Fibroblast of villous mesenchyme (primary cell): ENCODE measurements at regions not wholly inside any gene's neighbourhood (a gene's known extent, or its start where the extent isn't known, plus 50 kb on each side); places are given as distances from the start of the nearest gene placed in this dataset.
A peak's percentile ranks its signal among the peaks of the same experiment; 100 is the strongest.
"Not testable (repeated sequence)": the region's sequence is repeated elsewhere in the genome, so short reads cannot be mapped to it uniquely, and the experiment has no call there.

Experiments used
- DNase-seq: peaks from one replicate; pipeline ENCODE4 v3.0.0-alpha.2; 2010; ENCODE audit warnings: low read depth
- H3K4me3 ChIP-seq: 2 replicates; pipeline ENCODE4 v1.5.1; 2011; ENCODE audit warnings: low read depth, mild to moderate bottlenecking, low read length
- TF ChIP-seq, protein P1 (sequence below): IDR thresholded peaks from 2 replicates; pipeline ENCODE4 v1.5.1; 2012; ENCODE audit warnings: low read depth, mild to moderate bottlenecking, low read length; ENCODE audit not compliant: insufficient read depth

DNA sequence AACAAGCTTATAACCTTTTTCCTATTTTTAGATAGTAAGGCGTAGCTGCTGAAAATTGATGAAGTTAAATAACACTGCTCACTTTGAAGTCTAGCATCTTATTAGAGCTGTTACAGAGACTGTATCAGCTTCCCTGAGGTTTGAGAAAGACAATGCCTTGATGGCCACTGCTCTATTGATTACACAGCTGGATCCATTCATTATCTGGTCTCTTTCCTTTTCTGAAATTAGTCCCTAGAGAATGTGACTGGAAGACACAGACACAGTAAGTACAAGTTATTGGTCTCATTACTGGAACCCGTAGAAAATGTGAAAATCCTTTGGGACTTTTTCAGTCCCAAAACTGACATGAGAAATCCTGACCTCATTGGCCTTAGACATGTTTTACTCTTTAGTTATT lies 188.3 kb downstream of the NAF1 start:
- TF ChIP-seq, protein P1, sequence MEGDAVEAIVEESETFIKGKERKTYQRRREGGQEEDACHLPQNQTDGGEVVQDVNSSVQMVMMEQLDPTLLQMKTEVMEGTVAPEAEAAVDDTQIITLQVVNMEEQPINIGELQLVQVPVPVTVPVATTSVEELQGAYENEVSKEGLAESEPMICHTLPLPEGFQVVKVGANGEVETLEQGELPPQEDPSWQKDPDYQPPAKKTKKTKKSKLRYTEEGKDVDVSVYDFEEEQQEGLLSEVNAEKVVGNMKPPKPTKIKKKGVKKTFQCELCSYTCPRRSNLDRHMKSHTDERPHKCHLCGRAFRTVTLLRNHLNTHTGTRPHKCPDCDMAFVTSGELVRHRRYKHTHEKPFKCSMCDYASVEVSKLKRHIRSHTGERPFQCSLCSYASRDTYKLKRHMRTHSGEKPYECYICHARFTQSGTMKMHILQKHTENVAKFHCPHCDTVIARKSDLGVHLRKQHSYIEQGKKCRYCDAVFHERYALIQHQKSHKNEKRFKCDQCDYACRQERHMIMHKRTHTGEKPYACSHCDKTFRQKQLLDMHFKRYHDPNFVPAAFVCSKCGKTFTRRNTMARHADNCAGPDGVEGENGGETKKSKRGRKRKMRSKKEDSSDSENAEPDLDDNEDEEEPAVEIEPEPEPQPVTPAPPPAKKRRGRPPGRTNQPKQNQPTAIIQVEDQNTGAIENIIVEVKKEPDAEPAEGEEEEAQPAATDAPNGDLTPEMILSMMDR = no peak

DNA sequence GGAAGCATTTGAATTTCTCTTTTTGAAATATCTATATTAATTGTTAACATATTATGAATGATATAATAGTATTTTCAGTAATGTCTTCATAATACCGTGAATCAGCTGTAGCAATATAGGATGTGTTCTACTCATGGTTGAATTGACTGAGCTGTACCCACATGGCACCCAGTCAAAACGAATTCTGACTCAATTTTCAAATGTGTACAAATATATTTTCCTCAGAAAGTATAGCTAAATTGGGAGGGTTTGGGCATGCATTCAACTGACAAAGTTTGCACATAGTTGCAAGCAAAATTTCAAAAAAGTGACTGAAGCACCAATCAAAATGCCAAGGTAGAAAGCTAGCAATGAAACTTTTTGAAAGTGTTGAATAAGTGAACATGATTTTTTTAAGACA lies 188.9 kb downstream of the NAF1 start:
- TF ChIP-seq, protein P1 = no peak
- no peak for DNase-seq
- no peak overlapping the region for H3K4me3 ChIP-seq

More for the DNA sequence above, 188.3 kb downstream of the NAF1 start:
- no peak for DNase-seq
- no peak overlapping the region for H3K4me3 ChIP-seq

DNA sequence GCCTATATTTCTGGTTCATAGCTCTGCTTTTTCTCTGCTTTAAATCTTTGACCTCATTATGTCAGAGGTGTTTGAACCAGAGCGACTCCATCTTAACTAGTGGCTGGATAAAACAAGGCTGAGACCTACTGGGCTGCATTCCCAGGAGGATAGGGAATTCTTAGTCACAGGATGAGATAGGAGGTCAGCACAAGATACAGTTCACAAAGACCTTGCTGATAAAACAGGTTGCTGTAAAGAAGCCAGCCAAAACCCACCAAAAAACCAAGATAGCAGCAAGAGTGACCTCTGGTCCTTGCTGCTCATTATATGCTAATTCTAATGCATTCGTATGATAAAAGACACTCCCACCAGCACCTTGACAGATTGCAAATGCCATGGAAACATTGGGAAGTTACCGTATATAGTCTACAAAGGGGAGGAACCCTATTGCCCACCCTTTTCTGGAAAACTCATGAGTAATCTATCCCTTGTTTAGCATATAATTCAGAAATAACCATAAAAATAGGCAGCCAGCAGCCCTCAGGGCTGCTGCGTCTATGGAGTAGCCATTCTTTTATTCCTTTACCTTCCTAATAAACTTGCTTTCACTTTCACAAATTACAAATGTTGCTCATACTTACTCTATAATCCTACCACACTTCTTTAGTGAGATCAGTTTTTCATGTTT lies 193.9 kb downstream of the NAF1 start:
- DNase-seq = no peak
- H3K4me3 ChIP-seq = no peak overlapping the region
- TF ChIP-seq, protein P1 = no peak

DNA sequence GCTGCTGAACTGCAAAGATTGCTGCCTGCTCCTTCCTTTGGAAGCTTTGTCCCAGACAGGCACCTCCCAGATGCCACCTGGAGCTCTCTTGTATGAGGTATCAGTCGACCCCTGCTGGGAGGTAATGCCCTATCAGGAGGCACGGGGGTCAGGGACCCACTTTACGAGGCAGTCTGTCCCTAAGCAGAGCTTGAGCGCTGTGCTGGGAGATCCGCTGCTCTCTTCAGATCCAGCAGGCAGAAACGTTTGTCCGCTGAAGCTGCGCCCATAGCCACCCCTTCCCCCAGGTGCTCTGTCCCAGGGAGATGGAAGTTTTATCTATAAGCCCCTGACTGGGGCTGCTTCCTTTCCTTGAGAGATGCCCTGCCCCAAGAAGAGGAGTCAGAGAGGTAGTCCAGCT lies 197.5 kb downstream of the NAF1 start:
- TF ChIP-seq, protein P1 = no peak
- H3K4me3 ChIP-seq = no peak overlapping the region

DNA sequence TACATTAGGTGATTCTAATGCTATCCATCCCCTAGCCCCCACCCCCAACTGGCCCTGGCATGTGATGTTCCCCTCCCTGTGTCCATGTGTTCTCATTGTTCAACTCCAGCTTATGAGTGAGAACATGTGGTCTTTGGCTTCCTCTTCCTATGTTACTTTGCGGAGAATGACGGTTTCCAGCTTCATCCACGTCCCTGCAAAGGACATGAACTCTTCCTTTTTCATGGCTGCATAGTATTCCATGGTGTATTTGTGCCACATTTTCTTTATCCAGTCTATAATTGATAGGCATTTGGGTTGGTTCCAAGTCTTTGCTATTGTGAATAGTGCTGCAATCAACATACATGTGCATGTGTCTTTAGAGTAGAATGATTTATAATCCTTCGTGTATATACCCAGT lies 200.7 kb downstream of the NAF1 start:
- not testable (repeated sequence) for DNase-seq, H3K4me3 ChIP-seq

More for the DNA sequence above, 197.5 kb downstream of the NAF1 start:
- no peak for DNase-seq

DNA sequence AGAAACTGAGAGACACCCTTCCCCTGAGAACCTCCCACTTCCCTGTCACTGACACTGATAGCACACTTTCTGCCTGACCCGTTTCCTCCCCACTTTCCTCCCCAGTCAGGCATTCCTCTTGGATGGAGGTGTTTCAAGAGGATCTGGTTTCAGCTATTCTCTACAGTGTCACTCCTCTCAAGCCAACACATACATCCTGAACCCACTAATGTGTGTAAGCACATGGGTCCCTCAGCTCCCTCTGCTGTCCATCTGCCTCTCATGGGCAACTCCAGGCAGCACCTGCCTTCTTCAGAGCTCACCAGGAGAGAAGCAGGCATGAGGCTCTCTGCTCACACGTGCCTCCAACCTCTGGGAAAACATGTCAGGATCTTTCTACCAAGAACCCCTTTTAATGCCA lies 207.6 kb downstream of the NAF1 start:
- H3K4me3 ChIP-seq = no peak overlapping the region
- peak; percentile 6 for DNase-seq

DNA sequence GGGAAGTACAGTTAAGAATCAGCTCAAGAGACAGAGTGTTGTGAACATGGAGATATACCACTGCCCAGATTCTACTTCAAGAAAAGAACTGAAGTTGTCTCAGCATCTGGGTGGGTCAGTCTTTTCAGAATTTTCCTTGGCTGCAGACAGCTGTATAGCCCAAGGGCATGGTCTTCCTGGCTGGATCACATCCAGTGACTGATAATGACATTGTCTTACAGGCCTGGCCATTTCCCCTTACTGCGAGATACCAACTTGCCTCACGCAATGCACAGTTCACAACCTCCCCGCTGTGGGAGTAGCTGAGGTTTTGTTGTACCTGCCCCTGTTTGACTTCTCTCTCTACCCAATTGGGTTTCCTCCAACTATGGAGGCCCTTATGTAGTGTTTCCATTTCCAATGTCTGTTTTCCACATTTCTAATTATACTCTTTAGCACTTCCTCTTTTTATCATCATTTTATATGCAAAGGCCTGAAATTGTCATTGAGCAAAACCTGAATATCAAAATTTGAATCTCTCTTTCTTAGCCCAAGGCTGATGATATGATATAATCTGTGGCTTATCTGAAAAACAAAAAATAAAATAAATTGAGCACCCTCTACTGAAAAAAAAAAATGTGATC lies 209.1 kb downstream of the NAF1 start:
- no peak overlapping the region for H3K4me3 ChIP-seq
- TF ChIP-seq, protein P1 = no peak
- no peak for DNase-seq

More for the DNA sequence above, 207.6 kb downstream of the NAF1 start:
- TF ChIP-seq, protein P1 = peak; percentile 26
